ENCODE measurements at regions not wholly inside any gene's neighbourhood (a gene's known extent, or its start where the extent isn't known, plus 50 kb on each side); places are given as distances from the start of the nearest gene placed in this dataset.
"Not testable (repeated sequence)": the region's sequence is repeated elsewhere in the genome, so short reads cannot be mapped to it uniquely, and the experiment has no call there.

- no peak for DNase-seq (ENCODE audit: extremely low read depth in 1 of 11, low read depth in 9 of 11, low spot score in 4 of 11)
These were observed 236.3 kb downstream of the KCNJ2 start for GRCh38 chr17:70405492-70406220.

DNA sequence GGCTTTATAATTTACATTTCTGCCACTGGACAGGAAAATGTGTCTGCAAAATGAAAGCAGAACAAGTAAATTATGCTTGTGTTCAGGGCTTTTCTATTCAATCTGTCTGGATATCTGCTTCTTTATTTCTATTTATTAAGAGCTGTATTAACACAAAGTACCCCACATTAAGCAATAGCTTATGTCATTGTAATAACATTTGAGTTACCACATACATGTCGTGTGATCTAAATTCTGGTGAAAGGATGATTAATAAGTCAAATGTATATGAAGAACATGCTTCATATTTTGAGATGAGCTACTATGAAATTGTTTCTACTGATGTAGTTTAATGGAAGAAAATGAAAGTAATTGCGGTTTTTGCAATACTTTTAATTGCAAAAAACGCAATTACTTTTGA is 238.2 kb downstream of the KCNJ2 start:
- no peak for DNase-seq (ENCODE audit: extremely low read depth in 1 of 11, low read depth in 9 of 11, low spot score in 4 of 11)

DNA sequence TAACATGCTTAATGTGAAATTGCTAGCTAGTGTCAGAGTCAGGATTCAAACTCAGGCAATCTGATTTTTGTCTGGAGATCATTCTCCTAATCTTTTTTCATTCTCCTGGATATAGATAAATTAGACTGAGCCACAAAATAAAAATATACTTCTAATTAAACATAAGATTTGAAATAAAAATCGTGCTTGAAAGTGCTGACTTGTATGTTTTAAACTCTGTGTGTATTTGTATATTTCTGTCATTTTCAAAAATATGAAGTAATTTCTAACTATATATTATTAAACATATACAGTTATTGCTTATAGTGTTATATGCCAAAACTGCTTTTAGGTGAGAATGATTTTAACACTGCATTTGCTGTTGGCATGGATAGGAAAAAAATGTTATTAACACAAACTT is 239.4 kb downstream of the KCNJ2 start:
- DNase-seq (ENCODE audit: extremely low read depth in 1 of 11, low read depth in 9 of 11, low spot score in 4 of 11) = no peak

- DNase-seq (ENCODE audit: extremely low read depth in 1 of 11, low read depth in 9 of 11, low spot score in 4 of 11) = no peak
These were observed 245.0 kb downstream of the KCNJ2 start for GRCh38 chr17:70414300-70414699.

- no peak for DNase-seq (ENCODE audit: extremely low read depth in 1 of 11, low read depth in 9 of 11, low spot score in 4 of 11)
These were observed 251.6 kb downstream of the KCNJ2 start for GRCh38 chr17:70420861-70421445.

DNA sequence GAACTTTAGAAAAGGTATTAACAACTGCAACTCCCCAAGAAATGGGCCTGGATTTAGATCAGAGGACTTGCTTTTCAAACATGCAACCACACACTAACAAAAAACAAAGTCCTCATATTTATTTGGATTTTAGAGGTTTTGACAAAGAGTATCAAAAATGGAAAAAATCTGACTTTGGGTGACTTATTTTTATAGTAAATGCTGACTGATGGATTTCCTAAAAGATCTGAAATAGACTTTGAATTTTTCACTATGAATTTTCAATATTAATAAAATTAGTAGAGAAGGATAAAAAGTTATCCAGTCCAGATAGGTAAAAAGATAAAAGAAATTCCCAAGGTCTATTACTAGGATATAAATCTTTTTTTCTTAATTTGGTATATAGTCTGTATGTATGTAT is 253.5 kb downstream of the KCNJ2 start:
- no peak for DNase-seq (ENCODE audit: extremely low read depth in 1 of 11, low read depth in 9 of 11, low spot score in 4 of 11)

DNA sequence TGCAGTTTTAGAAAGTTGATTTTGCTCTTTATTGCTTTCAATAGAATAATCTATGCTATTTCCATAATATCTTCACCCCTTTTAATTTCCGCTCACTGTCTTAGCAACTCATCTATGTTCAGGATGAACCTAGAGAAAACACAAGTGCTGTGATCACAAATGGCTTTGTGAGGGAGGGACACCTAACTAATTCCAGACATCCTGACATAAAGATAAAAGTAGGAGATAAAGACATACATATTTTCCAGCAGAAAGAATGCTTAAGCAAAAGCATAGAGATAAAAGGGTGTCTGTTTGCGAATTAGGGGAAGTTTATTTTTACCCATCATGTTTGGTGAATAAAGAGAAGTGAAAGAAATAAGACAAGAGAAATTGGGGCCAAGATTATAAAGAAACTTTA is 254.2 kb downstream of the KCNJ2 start:
- no peak for DNase-seq (ENCODE audit: extremely low read depth in 1 of 11, low read depth in 9 of 11, low spot score in 4 of 11)

GRCh38 chr17:70426752-70427151 is 257.4 kb downstream of the KCNJ2 start:
- no peak for DNase-seq (ENCODE audit: extremely low read depth in 1 of 11, low read depth in 9 of 11, low spot score in 4 of 11)

DNA sequence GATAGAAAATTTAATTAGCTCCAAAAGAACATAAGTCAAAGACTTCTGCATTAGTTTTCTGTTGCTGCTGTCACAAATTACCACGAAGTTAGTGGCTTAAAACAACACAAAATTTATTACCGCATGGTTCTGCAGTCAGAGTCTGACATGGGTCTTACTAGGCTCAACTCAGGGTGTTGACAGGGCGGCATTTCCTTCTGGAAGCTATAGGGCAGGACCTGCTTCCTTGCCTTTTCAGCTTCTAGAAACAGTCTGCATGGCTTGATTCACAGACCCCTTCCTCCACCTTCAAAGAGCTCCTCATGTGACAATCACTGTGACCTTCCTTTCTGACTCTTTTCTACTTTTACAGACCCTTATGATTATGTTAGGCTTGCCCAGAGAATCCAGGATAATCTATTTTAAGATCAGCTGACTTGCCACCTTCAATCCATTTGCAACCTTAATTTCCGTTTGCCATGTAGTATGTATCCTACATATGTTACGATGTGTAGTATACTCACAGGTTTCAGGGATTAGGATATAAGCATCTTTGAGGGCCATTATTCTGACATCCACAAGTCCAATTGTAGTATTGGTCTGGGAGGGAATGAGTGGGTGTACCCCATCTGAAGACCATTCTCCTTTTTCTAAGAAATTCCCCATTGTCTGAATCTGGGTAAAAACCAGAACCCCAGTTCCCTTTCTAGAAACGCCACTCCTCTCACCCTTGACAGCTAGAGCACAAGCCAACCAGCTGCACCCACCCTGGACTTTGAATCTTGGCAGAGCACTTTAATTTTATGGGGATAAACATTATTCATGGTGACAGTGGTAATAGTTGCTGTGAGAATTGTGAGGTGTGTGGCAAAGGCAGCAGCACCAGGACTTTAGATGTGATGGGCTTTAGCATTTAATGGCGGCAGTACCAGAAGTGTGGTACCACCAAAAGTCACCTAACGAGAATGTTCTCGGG is 265.5 kb downstream of the KCNJ2 start:
- peak in 1 of 11 donors; percentile 2 for DNase-seq (ENCODE audit: extremely low read depth in 1 of 11, low read depth in 9 of 11, low spot score in 4 of 11)

DNA sequence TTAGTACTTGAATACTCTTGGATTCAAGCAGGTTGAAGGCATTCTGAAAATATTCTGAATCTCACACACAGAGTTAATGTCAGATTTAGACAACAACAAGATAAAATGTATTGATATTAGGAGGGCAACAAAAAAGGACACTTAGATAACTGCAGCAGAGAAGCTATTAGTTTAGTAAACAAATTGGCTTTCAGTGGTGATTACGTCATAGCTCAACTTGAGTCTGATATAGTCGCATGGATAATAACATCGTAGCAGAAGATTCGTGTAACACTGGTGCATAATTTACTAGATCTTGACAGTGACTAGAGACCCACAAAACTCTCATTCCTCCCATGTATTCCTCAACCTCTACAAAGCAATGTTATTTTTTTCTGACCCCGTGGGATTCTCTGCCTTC is 268.3 kb downstream of the KCNJ2 start:
- no peak for DNase-seq (ENCODE audit: extremely low read depth in 1 of 11, low read depth in 9 of 11, low spot score in 4 of 11)

- DNase-seq (ENCODE audit: extremely low read depth in 1 of 11, low read depth in 9 of 11, low spot score in 4 of 11) = no peak
These were observed 277.1 kb downstream of the KCNJ2 start for GRCh38 chr17:70446446-70446845.

DNA sequence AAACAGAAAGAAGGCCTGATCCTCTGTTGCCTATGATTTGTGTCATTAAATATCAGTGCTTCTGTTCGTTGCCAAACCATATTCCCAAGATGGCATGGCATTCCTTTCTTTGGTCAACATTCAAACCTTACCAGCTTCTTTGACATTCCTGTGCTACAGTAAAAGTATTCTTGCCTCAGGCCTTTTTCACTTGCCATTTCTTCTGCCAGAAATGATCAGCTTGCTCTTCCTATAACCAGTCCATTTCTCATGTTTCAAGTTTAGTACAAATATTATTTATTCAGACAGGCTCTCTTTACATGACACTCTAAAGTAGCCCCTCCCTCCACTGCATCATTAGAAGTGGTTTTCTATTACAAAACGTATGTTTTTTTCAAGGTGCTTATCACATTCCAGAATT is 278.3 kb downstream of the KCNJ2 start:
- DNase-seq (ENCODE audit: extremely low read depth in 1 of 11, low read depth in 9 of 11, low spot score in 4 of 11) = no peak

- DNase-seq (ENCODE audit: extremely low read depth in 1 of 11, low read depth in 9 of 11, low spot score in 4 of 11) = not testable (repeated sequence)
These were observed 283.7 kb downstream of the KCNJ2 start for GRCh38 chr17:70453075-70453474.

- no peak for DNase-seq (ENCODE audit: extremely low read depth in 1 of 11, low read depth in 9 of 11, low spot score in 4 of 11)
These were observed 285.0 kb downstream of the KCNJ2 start for GRCh38 chr17:70454377-70454776.

DNA sequence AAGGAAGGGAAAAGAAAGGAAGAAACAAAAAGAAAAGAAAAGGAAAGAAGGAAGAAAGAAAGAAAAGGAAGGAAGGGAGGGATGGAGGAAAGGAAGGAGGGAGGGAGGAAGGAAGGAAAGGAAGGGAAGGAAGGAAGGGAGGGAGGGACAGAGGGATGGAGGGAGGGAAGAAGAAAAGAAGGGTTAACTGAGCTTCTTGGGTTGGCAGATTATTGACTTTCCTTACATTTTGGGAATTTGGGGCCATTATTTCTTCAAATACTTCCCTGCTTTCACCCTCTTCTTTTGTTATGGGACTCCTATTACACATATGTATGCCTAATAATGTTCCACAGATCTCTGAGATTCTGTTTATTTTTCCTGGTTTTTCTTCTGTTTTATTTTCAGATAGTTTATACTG is 285.6 kb downstream of the KCNJ2 start:
- DNase-seq (ENCODE audit: extremely low read depth in 1 of 11, low read depth in 9 of 11, low spot score in 4 of 11) = no peak

GRCh38 chr17:70464995-70465394 is 295.7 kb downstream of the KCNJ2 start:
- DNase-seq (ENCODE audit: extremely low read depth in 1 of 11, low read depth in 9 of 11, low spot score in 4 of 11) = no peak

GRCh38 chr17:70468661-70469060 is 299.3 kb downstream of the KCNJ2 start:
- no peak for DNase-seq (ENCODE audit: extremely low read depth in 1 of 11, low read depth in 9 of 11, low spot score in 4 of 11)

DNA sequence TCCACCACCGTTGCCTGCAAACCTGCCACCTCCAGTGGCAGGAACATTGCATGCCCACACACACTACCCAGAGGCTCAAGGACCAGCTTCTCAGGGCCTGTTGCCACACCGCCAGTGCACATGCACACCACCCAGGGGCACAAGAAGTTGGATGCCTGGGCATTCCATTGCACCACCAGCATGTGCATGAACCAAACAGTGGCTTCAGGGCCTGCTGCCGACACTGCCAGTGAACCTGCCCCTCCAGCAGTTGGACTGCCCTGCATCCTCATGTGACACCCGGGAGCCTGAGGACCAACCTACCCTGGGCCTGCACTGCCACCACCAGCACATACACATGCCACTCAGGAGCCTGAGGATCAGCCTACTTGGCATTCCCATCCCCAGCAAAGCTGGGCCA is 303.7 kb downstream of the KCNJ2 start:
- no peak for DNase-seq (ENCODE audit: extremely low read depth in 1 of 11, low read depth in 9 of 11, low spot score in 4 of 11)

- DNase-seq (ENCODE audit: extremely low read depth in 1 of 11, low read depth in 9 of 11, low spot score in 4 of 11) = no peak
These were observed 307.0 kb downstream of the KCNJ2 start for GRCh38 chr17:70476368-70476767.

GRCh38 chr17:70478902-70479301 is 309.6 kb downstream of the KCNJ2 start:
- no peak for DNase-seq (ENCODE audit: extremely low read depth in 1 of 11, low read depth in 9 of 11, low spot score in 4 of 11)

All from renal cortex interstitium (tissue), 11 donors.